HG03378 (cell line): ENCODE measurements at regions not wholly inside any gene's neighbourhood (a gene's known extent, or its start where the extent isn't known, plus 50 kb on each side); places are given as distances from the start of the nearest gene placed in this dataset.
"Not testable (repeated sequence)": the region's sequence is repeated elsewhere in the genome, so short reads cannot be mapped to it uniquely, and the experiment has no call there.

Source experiments
- ATAC-seq: cut with Tn5 transposase; IDR thresholded peaks from one replicate; pipeline ENCODE4 v1.9.1; 2021; ENCODE audit warnings: mild to moderate bottlenecking, moderate library complexity; ENCODE audit not compliant: unreplicated experiment

DNA sequence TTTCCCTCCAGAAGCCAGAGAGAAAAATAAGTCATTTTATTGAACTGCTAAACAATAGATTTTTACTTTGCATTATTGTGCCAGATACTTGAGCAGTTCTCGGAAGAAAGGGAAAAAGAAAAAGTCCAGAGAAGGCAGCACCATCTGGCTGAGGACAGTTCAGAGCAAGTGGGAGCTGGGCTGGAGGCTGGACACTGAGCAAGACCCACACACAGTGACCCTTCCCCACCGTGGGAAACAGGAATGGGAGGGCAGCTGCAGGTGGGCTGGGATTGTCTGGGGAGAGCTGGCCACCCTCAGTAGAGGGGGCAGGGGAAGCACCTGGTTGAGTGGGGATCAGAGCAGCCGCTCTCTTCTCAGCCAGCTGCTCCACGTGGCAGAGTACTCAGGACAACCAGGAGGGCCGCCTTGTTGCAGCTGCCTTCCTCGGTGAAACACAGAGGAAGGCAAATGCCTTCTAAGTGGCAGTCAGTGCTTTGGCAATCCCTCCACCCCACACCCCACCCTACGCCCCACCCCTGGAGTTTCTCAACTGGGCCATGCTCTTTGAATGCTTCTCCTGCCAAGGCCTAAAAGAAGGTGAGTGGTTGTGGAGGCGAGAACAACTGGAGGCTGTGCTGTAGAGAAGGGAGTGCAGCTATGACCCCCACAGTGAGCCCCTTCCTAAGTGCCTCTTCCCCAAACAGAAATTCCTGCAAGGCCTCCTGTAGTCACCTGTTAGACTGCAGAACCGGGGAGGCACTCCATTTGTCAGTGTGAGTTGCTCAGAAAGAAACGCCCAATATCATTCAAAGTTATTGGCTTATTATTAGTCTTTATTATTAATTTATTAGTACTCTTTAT lies 179.3 kb downstream of the ZIC5 start:
- no peak for ATAC-seq

DNA sequence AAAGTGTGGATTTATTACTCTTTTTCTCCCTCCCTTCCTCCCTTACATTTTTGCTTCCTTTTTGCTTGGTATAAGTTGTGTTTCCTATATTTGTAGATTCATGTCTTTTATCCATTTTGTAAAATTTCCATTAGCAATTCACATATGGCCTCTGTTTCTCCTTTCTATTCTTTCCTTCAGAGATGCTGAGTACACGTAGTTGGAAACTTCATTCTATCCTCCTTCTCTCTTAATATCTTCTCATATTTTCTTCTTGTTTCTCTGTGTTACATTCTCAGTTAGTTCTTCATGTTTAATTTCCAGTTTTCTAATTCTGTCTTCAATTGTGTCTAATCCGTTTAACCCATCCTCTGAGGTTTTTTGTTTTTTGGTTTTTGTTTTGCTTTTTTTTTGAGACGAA lies 188.9 kb downstream of the ZIC5 start:
- no peak for ATAC-seq

DNA sequence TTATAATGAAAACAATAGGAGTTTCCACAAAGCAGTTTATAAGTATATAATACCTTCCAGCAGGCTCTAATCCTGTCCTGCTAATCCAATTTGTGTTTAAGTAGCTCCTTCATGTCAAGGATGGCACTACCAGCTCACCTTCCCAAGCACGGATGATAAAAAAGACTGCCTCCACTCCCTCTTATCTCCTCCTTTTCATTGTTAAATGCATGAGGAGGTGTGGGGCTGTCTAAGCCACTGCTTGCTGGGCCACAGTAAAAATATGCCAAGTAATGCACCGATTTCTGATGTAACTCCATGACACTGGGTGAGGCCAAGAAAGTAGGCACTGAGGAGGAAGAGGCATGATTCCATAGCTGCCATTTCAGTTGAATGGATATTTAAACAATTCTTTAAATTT lies 193.1 kb downstream of the ZIC5 start:
- no peak for ATAC-seq

DNA sequence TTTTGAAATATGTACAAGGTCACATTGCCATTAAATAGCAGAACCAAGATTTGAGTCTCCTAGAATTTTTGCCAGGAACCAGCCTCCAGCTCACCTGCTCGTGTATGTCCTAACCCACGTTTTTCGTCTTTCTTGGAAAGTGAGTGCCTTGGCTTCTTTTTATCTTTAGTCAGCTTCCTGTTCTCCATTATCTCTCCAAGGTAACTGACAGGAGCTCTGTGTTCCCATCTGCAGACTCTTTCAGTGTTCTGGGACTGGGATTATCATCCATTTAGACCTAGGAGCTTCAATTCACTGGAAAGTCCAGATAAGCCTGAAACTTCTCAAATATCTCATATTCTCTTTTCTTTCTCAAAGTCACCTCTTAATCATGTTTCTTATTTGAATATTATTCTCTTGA lies 193.7 kb downstream of the ZIC5 start:
- no peak for ATAC-seq

DNA sequence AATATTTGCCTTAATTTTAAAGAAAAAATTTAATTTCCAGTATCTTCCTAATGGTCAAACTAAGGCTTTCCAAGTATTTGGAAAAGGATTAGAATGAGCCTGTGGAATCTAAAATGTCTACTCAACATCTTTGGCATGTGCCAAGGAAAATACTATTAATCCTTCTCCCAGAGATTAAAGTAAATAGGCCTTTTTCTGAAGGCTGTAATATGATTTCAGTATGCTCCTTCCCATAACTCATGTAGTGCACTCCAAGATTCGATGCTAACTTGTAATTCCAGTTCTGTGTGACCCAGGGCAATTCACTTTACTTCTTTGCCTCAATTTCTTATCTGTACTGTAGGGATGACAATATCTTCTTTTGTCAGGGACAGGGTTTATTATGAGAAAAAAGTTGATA lies 196.9 kb downstream of the ZIC5 start:
- no peak for ATAC-seq

DNA sequence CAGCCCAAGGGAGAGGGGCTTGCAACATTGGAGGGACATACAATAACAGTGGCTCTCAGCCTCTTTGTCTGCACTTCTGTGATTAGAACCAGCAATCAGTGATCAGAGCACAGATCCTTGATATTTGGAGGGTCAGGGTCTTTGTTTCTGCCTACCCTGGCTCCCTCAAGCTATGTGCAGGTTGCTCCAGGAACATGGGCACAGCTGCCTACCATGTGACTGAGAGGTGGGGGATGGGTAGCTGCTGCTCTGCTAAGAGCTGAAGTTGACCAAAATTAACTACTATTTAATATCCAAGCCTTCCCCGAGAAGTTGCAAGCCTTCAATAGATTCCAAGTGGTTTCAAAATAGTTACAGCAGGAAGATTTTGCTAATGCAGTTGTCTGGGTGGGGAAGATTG lies 202.6 kb downstream of the ZIC5 start:
- ATAC-seq, result no peak

DNA sequence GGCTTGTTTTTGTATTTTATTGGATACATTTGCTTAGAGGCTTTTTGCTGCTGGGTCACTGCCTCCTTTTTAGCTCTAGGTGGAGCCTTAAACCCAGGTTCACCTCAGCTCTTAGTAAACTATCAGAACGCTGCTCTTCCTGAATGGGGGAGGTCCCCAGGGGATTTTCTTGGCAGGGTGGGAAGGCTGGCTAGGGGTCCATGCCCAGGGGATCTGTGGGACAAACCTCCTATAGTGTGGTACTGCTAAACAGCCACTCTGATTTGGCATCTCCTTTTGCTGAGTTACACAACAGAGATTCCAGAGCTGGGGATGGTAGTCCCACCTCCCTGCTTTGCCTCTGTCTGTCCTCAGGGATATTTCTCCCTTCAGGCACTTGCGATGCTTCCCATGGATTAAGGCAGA lies 204.9 kb downstream of the ZIC5 start:
- ATAC-seq, result no peak

DNA sequence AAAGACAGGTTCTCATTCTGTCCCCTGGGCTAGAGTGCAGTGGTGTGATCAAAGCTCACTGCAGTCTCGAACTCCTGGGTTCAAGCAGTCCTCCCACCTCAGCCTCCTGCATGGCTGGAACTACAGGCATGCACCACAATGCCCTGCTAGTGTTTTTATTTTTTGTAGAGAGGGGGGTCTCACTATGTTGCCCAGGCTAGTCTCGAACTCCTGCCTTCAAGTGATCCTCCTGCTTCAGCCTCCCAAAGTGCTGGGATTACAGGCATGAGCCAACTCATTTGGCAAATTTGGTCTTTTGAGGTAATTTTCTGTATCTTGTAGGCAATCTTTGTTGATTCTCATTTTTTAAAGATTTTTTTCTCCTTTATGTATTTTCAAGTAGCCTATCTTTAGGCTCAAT lies 205.7 kb downstream of the ZIC5 start:
- ATAC-seq, result no peak

DNA sequence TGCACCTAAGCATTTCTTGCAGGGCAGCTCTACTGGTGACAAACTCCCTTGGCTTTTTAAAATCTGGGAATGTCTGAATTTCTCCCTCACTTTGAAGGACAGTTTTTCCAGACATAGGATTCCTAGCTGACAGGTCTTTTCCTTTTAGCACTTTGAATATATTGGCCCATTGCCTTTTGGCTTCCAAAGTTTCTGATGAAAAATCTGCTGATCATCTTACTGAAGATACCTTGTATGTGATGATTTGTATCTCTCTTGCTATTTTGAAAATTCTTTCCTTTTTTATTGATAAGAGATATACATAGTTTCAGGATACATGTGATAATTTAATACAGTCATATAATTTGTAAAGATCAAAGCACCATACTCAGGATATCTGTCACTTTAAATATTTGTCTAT lies 211.1 kb downstream of the ZIC5 start:
- ATAC-seq, result no peak

DNA sequence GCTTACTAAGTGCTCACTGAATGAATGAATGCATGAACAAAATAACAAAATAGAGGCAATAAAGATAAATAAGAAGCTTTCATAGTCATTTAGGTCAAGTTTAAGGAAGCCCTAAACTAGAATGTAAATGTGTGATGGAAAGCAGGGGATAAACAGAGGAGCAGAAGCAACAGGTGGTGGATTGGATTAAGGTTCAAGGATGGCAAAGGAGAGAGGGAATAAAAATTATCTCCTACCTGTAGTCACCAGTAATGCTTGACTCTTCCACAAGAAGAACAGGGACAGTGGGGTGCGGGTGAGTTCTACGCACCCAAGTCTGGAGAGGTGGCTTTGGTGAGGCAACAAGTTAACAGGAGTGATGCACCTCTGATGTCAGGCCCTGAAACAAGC lies 212.4 kb downstream of the ZIC5 start:
- ATAC-seq, result no peak

DNA sequence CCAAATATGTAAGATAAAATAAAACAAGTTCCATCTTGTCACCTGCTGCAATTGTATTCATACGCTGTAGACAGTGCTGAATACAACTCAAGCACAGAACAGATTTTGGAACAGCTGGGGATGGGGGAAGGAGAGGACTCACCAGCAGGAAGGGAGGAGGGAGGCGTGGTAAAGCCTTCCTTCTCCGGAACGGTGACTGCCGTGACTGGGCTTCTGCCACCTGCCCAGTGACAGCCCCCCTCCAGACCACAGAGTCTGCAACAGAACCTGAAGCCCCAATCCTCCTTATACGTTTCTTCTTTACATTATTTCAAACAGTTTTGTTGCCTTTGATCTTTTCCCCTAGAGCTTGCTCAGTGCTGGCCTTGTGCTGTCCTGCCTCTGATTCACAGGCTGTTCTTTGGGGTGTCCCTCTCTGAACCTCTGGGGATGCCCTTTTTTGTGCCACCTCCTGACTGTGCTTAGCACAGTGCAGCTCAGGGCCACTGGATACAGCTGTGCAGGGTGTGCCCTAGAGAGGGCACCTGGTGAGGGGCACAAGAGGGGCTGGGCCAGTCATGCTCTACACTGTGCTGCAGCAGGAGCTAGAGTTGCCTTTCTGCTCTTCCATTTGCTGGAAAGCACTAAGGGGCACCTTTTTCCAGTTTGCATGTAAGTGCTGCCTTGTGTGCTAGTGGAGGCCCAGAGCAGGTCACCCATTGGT lies 213.0 kb downstream of the ZIC5 start:
- ATAC-seq, result no peak

DNA sequence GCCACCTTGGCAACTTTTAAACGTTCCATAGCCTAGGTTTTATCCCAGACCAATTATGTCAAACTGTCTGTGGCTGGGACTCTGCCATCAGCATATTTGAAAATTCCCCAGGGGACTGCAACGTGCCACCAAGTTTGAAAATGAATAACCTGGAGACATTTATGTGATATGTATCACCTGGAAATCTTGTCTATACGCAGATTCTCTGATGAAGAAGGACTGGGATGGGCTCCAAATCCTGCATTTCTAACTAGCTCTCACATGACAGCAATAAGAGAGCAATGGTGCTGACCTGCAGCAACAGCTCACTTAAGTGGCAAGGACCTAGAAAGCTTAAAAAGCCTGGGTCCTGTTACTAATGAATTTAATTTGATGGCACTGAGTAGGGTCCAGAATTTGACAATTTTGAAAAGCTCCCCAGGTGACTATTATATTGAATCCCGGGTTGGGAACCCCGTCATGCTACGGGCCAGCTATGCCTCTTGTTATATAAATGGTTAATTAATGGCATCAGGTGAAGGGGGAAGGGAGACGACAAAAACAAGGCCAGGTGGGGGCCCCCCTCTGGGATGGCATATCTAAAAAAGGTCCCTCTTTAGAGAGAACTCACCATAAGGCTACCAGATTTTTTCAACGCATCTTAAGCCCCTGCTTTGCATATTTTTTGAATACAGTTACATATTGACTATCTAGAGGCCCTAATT lies 213.7 kb downstream of the ZIC5 start:
- no peak for ATAC-seq

DNA sequence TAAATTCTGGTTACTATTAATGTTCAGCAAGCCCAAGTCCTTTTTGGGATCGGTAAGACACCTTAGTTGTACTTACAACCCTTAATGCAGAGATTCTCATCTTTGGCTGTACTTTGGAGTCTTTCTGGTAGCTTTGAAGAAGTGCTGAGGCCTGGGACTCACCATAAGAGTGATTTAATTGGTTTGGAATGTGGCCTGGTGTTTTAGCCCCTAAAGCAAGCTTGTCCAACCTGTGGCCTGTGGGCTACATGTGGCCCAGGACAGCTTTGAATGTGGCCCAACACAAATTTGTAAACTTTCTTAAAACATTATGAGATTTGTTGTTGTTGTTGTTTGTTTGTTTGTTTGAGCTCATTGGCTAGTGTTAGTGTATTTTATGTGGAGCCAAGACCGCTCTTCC lies 215.3 kb downstream of the ZIC5 start:
- no peak for ATAC-seq

DNA sequence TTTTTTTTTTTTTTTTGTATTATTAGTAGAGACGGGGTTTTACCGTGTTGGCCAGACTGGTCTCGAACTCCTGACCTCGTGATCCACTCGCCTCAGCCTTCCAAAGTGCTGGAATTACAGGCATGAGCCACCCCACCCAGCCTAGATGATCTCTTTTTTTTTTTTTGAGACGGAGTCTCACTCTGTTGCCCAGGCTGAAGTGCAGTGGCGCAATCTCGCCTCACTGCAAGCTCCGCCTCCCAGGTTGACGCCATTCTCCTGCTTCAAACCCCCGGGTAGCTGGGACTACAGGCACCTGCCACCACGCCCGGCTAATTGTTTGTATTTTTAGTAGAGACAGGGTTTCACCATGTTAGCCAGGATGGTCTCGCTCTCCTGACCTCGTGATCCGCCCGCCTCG lies 216.8 kb downstream of the ZIC5 start:
- ATAC-seq, result not testable (repeated sequence)

DNA sequence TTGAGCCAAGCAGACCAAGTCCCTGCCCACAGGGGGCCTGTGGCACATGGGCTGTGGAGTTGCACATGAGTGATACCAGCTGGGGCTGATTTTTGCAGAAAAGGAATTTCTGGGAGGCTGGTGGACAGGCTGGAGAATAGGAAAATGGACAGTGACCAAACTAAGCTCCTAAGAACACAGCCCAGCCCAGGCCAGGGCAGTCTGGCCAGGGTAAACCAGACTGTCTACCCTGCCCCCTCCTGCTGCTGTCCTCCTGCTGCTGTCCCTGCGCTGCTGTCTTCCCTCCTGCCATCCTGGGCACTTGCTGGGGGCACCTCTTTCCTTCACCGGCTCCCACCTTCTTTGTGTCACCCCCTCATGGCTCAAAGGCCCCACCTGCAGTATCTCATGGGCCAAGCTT lies 219.2 kb downstream of the ZIC5 start:
- ATAC-seq, result no peak

DNA sequence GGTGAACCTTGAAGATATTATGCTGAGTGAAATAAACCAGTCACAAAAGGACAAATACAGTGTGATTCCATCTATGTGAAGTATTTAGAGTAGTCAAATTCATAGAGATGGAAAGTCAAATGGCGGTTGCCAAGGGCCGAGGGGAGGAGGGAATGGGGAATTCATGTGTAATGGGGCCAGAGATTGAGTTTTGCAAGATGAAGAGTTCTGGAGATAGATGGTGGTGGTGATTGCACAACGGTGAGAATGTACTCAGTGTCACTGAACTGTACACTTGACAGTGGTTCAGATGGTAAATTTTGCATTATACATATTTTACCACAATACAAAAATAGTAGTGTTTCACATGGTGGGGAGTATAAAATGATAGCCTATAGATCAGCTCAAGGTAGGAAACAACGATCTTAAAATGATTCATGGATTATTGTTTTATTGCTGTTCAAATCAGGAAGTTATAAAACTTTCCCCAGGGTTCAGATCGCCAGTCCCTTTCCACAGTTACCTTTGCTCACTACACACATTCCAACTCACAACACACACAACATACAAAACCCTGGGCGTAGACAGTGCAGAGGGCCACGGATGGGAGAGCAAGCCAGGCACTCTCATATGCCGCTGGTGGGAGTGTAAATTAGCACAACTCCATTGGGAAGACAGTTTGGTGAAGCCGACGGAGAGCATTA lies 219.9 kb downstream of the ZIC5 start:
- no peak for ATAC-seq

DNA sequence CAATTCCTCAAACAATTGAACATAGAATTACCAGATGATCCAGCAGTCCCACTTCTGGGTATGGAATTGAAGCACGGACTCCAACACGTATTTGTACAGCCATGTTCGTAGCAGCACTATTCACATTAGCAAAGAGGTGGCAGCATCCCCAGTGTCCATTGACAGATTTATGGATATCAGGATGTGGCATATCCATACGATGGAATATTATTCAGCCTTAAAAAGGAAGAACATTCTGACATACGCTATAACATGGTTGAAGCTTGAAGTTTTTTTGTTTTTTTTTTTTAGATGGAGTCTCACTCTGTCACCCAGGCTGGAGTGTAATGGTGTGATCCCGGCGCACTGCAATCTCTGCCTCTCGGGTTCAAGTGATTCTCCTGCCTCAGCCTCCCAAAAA lies 220.6 kb downstream of the ZIC5 start:
- ATAC-seq, result no peak

DNA sequence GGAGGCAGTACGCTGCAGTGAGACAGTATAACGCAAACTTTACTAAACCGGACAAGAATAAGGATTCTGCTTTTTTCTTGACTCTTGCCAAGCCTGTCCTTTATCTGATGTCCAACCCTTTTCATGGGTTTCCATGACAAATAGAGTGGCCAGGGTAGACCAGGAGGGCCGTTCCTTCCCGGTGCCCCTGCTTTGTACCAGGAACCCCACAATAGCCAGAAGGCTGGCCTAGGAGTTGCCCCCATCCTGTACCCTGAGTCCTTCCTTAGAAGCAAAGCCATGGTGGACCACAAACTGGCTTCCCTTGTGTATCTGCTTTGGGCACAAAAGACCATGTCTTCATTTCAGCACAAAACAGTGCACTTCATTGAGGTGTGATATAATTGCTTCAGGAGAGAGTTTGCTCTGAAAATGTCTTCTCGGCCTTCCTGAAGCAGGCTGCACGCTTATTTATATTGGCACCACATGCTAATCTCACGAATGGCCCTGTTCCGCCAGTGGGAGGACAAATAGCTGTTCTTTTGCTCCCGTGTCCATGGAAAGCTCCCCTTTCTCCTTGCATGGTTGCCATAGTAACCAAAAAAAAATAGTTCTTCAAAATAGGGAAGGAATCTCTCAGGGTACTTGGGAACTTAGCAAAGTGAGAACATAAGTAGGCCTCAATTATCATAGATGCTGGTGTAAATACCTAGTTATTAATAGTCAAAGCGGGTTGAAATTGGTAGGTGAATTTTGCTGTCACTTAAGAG lies 222.1 kb downstream of the ZIC5 start:
- ATAC-seq, result no peak

DNA sequence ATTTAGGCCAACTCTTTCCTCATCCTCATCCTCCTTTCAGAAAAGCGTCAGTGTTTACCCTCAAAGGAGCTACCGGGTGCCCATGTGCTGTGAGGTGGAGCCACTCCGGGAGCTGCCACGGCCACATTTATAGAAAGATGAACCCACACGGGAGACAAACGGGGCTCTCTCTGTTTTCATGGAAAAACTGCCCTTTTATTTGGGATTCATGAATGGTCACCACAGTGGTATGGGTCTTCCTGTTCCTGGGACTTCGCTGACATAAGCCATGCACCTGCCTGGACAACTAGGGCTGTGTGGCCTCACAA lies 224.2 kb downstream of the ZIC5 start:
- no peak for ATAC-seq

DNA sequence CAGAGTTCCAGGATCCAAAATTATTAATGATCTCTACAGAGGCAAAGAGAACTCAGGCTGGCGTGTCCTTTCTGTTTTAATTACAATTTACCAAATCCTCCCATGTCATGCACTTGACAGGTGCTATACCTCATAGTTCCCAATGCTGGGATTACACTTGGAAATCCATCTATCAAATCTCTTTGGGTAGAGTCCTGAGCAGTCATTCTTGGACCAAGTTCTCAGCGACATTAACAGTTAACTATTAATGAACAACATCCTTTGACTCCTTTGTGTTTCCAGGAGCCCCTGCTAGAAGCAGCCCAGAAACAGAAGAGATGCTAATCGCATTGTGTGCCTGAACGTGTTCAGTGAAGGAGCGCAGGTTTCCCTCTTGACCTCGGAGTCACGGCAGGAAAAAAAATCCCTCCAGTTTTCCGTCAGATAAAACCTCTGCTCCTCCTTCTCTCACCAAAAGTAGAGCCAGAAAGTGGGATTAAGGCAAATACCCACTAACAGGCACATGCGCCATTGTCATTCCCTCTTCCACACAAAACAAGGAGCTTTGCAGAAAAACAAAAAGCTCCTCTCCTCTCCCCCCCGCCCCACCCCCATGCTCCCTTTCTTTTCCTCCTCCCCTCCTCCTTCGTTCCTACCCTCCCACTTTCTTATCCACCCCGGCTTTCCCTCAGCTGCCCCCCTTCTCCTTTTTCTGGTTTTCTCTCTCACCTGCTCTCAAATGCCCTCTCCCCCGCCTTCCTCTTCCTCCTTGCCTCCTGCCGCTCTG lies 224.7 kb downstream of the ZIC5 start:
- ATAC-seq, result no peak
